Immature natural killer cell (primary cell): ENCODE measurements at regions not wholly inside any gene's neighbourhood (a gene's known extent, or its start where the extent isn't known, plus 50 kb on each side); places are given as distances from the start of the nearest gene placed in this dataset.
"Not testable (repeated sequence)": the region's sequence is repeated elsewhere in the genome, so short reads cannot be mapped to it uniquely, and the experiment has no call there.

Source experiments
- DNase-seq, 3 donors: peaks; one replicate each; pipeline ENCODE4 v3.0.0; 2022; ENCODE audit warnings: mixed read lengths in 1 of 3
- H3K27ac Mint-ChIP-seq, 6 donors: one replicate each; pipeline ENCODE4 v1.8.0; 2020; ENCODE audit warnings: mixed read lengths in 6 of 6, mild to moderate bottlenecking in 5 of 6, inconsistent platforms in 4 of 6, moderate library complexity in 3 of 6
- H3K27me3 Mint-ChIP-seq, 3 donors: one replicate each; pipeline ENCODE4 v1.8.0; 2020 to 2021; ENCODE audit warnings: low read depth in 3 of 3, mild to moderate bottlenecking in 3 of 3, mixed read lengths in 3 of 3, moderate library complexity in 3 of 3, inconsistent platforms in 1 of 3
- H3K36me3 Mint-ChIP-seq, 3 donors: one replicate each; pipeline ENCODE4 v1.8.0; 2020; ENCODE audit warnings: mixed read lengths in 3 of 3, inconsistent platforms in 2 of 3, mild to moderate bottlenecking in 2 of 3
- H3K4me1 Mint-ChIP-seq, 2 donors: one replicate each; pipeline ENCODE4 v1.8.0; 2020; ENCODE audit warnings: inconsistent platforms in 2 of 2, mild to moderate bottlenecking in 2 of 2, mixed read lengths in 2 of 2, moderate library complexity in 1 of 2
- H3K4me3 Mint-ChIP-seq, 5 donors: one replicate each; pipeline ENCODE4 v1.8.0; 2020; ENCODE audit warnings: mild to moderate bottlenecking in 5 of 5, mixed read lengths in 5 of 5, inconsistent platforms in 3 of 5, moderate library complexity in 3 of 5
- H3K9me3 Mint-ChIP-seq, 6 donors: one replicate each; pipeline ENCODE4 v1.8.0; 2020; ENCODE audit warnings: mild to moderate bottlenecking in 6 of 6, mixed read lengths in 6 of 6, inconsistent platforms in 4 of 6, moderate library complexity in 3 of 6

GRCh38 chr14:41549821-41550607, 56.7 kb upstream of the LRFN5 start:
- Mint-ChIP-seq H3K27ac (no peak overlapping the region), H3K27me3 (peaks cover 0 to 2% (median 0%) of the 10 kb centered on the region in 3 donors), H3K9me3 (peaks cover 0 to 45% (median 12%) of the 10 kb centered on the region in 6 donors), H3K4me1 (no peaks in the 10 kb centered on the region), H3K36me3 (no peaks in the 10 kb centered on the region), H3K4me3 (no peak overlapping the region)
- DNase-seq = no peak

DNA sequence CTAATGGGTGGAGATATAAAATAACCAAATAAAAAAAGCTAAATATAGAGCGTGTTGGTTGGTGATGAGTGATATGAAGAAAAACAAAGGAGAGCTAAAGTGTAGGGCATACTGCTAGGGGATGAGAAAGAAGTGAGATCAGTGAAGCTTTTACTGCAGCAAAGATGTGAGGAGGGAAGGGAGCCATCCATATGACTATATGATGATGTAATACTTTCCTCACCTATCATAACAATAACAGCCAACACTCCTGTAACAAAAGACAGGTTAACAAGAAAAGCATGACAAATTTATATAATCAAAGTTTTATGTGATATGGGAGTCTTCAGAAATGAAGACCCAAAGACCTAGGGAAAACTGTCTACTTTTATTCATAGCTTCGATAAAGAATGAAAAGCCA, 57.4 kb upstream of the LRFN5 start:
- no peak for DNase-seq
- H3K9me3 Mint-ChIP-seq = peaks cover 2 to 50% (median 18%) of the 10 kb centered on the region in 6 donors
- peaks cover 0 to 2% (median 0%) of the 10 kb centered on the region in 3 donors for H3K27me3 Mint-ChIP-seq
- no peaks in the 10 kb centered on the region for H3K4me1 Mint-ChIP-seq
- H3K4me3 Mint-ChIP-seq = no peak overlapping the region
- H3K27ac Mint-ChIP-seq = no peak overlapping the region
- no peaks in the 10 kb centered on the region for H3K36me3 Mint-ChIP-seq

GRCh38 chr14:41548666-41549065, 58.0 kb upstream of the LRFN5 start:
- peaks cover 0 to 2% (median 0%) of the 10 kb centered on the region in 3 donors for H3K27me3 Mint-ChIP-seq
- H3K9me3 Mint-ChIP-seq = peaks cover 5 to 44% (median 21%) of the 10 kb centered on the region in 6 donors
- H3K4me1 Mint-ChIP-seq = no peaks in the 10 kb centered on the region
- H3K4me3 Mint-ChIP-seq = no peak overlapping the region
- H3K27ac Mint-ChIP-seq = no peak overlapping the region
- no peaks in the 10 kb centered on the region for H3K36me3 Mint-ChIP-seq
- no peak for DNase-seq

DNA sequence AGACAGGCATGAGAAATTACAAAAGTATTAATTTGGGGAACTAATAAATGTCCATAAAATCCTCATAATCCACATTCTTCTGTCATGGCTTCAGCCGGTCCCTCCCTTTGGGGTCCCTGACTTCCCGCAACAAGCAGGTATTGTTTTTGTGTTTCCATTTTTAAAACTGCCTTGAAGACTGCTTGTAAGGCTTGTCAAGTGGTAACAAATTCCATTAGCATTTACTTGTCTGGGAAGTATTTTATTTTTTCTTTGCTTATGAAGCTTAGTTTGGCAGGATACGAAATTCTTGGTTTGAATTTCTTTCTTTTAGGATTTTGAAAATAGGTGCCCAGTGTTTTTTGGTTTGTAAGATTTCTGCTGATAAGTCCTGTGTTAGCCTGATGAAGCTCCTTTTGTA, 65.3 kb upstream of the LRFN5 start:
- Mint-ChIP-seq H3K4me3 (no peak overlapping the region), H3K9me3 (peaks cover 8 to 46% (median 24%) of the 10 kb centered on the region in 6 donors), H3K4me1 (no peaks in the 10 kb centered on the region), H3K27me3 (no peaks in the 10 kb centered on the region), H3K27ac (no peak overlapping the region), H3K36me3 (peaks cover 0 to 6% (median 0%) of the 10 kb centered on the region in 3 donors)
- no peak for DNase-seq

DNA sequence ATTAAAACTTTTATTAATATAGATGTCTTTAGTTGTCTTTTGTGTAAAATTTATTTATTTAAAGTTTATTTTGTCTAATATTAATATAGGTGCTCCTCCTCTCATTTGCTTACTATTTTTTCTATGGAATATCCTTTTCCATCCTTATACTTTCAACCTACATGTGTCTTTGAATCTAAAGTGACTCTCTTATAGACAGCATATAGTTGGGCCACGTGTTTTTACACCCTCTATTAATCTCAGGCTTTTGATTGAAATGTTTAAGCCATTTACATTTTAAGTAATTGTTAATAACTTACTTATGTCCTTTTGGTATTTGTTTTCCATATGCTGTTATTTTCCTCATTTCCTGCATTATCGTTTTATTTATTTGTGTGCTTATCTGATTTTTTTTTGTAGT, 74.4 kb upstream of the LRFN5 start:
- no peak overlapping the region for H3K4me3 Mint-ChIP-seq
- H3K9me3 Mint-ChIP-seq = peaks cover 6 to 33% (median 18%) of the 10 kb centered on the region in 6 donors
- DNase-seq = no peak
- no peaks in the 10 kb centered on the region for H3K27me3 Mint-ChIP-seq
- H3K4me1 Mint-ChIP-seq = no peaks in the 10 kb centered on the region
- H3K27ac Mint-ChIP-seq = no peak overlapping the region
- H3K36me3 Mint-ChIP-seq = no peaks in the 10 kb centered on the region

DNA sequence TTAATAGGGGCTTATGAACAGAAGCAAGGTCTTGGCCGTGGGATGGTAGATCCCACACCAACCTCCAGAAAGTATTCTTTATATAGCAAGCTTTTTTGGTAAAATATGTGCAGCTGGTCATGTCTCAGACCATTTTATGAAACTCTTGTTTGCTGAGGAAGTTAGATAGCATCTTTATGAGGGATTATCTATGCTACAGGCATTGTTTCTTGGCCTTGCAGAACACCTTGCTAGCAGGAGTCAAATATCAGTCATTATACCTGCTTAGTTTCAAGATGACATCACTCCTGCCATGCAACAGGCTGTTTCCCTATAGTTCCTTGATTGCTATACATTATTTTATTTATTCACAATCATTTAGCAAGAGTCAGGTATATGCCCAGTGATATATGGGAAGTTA, 84.8 kb upstream of the LRFN5 start:
- no peak overlapping the region for H3K27ac Mint-ChIP-seq
- no peak overlapping the region for H3K4me3 Mint-ChIP-seq
- H3K9me3 Mint-ChIP-seq = peaks cover 15 to 44% (median 30%) of the 10 kb centered on the region in 6 donors
- peaks cover 0 to 3% (median 0%) of the 10 kb centered on the region in 3 donors for H3K27me3 Mint-ChIP-seq
- H3K36me3 Mint-ChIP-seq = no peaks in the 10 kb centered on the region
- no peak for DNase-seq
- H3K4me1 Mint-ChIP-seq = no peaks in the 10 kb centered on the region

DNA sequence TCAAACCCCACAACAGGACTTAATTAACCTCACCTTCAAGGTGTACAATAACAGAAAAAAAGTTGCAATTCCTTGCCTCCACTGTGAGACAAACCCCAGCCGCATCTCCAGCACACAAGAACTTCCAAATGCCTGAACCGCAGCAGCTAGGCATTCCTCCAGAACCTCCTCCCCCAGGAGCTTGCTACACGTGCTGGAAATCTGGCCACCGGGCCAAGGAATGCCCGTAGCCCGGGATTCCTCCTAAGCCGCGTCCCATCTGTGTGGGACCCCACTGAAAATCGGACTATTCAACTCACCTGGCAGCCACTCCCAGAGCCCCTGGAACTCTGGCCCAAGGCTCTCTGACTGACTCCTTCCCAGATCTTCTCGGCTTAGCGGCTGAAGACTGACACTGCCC, 88.6 kb upstream of the LRFN5 start:
- not testable (repeated sequence) for H3K36me3 Mint-ChIP-seq

GRCh38 chr14:41506552-41506951, 100.1 kb upstream of the LRFN5 start:
- peaks cover 0 to 2% (median 0%) of the 10 kb centered on the region in 3 donors for H3K27me3 Mint-ChIP-seq
- H3K4me1 Mint-ChIP-seq = no peaks in the 10 kb centered on the region
- H3K36me3 Mint-ChIP-seq = no peaks in the 10 kb centered on the region
- DNase-seq = no peak
- peaks cover 5 to 18% (median 7%) of the 10 kb centered on the region in 6 donors for H3K9me3 Mint-ChIP-seq
- no peak overlapping the region for H3K27ac Mint-ChIP-seq
- H3K4me3 Mint-ChIP-seq = no peak overlapping the region

More for the DNA sequence above, 88.6 kb upstream of the LRFN5 start:
- not testable (repeated sequence) for H3K4me3 Mint-ChIP-seq, H3K4me1 Mint-ChIP-seq, H3K27ac Mint-ChIP-seq, DNase-seq, H3K27me3 Mint-ChIP-seq
- peaks cover 14 to 43% (median 28%) of the 10 kb centered on the region in 6 donors for H3K9me3 Mint-ChIP-seq

DNA sequence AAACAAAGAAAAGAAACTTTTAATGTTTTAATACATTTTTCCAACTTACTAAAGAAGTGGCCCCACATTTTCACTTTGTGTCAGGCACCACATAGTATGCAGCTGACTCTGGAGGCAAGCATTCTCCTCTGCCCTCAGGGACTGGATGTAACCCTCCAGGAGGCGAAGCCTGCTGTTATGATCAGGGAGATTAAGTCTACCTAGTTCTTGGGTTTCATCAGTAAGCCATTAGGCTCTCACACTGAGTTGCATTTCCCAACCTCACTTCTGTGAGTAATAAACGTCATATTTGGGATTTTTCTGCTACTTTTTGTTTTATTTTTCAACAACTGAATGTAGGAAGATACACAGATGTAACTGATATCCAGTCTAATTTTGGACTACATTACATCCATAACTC, 101.2 kb upstream of the LRFN5 start:
- Mint-ChIP-seq H3K9me3 (peaks cover 5 to 14% (median 6%) of the 10 kb centered on the region in 6 donors), H3K36me3 (no peaks in the 10 kb centered on the region), H3K4me1 (no peaks in the 10 kb centered on the region), H3K27me3 (no peaks in the 10 kb centered on the region), H3K27ac (no peak overlapping the region), H3K4me3 (no peak overlapping the region)
- no peak for DNase-seq

DNA sequence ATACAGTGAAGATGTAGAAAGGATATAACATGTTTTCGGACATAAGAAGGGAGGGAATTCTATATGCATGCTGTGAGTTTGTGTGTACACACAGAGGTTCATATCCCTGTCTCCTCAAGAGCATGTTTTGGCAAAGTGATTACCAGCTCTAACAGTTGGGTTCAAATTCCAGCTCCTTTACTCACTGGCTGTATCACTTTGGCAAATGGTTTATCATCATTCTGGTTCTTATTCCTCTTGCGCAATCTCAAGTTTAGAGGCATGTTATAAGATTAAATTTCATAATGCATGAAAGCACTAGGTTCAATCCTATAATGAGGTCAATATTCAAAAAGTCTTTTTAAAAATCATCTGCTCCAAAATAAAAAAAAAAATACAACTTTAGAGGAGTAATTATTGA, 107.7 kb upstream of the LRFN5 start:
- no peak for DNase-seq
- Mint-ChIP-seq H3K4me1 (no peaks in the 10 kb centered on the region), H3K9me3 (peaks cover 4 to 29% (median 10%) of the 10 kb centered on the region in 6 donors), H3K36me3 (no peaks in the 10 kb centered on the region), H3K27ac (no peak overlapping the region), H3K27me3 (no peaks in the 10 kb centered on the region), H3K4me3 (no peak overlapping the region)

DNA sequence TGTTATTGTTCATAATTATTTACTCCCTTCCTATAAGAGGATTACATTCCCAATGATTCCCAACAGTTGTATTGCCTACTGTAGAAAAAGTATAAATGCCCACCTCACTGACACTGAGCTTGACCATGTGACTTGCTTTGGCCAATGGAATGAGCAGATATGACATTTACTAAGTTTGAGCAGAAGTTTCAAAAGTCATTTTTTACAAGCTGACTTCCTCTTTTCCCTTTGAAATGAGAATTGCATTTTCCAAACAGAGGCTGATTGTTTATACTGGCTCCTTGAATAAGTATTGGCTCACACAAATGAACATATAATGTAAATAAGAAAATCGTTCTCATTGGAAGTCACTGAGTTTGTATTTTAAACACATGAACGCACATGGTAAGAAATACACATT, 116.4 kb upstream of the LRFN5 start:
- Mint-ChIP-seq H3K9me3 (peaks cover 5 to 23% (median 14%) of the 10 kb centered on the region in 6 donors), H3K27ac (no peak overlapping the region), H3K36me3 (no peaks in the 10 kb centered on the region), H3K4me1 (no peaks in the 10 kb centered on the region), H3K4me3 (no peak overlapping the region), H3K27me3 (no peaks in the 10 kb centered on the region)
- no peak for DNase-seq

DNA sequence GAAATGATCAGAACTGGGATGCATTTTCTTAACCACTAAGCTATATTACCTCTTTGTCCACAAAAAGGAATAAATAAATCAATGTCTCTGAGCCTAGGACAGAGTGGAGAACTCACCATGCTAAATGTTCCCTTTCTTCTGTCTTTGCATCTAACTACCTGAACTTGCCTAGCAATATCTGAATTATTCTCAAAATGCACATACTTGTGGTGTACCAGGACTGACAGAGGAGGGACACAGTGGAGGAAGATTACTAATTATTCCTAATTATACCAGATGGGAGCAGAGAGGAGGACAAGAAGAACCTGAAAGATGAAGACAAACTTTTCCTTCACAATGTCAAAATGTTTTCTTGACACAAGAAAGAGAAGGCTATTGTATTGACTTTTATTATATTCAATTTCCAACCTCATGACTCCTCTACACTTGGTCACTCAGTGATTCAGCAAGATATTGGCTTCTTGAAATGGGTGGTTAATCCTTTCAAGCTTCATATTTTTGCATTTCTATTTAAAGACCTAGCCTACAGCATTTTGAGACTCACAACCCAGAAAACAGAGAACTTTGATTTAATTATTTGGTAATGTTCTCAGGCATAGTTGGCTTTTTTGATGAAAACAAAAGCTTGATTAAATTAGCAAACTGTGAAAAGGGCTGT, 117.2 kb upstream of the LRFN5 start:
- Mint-ChIP-seq H3K9me3 (peaks cover 4 to 21% (median 12%) of the 10 kb centered on the region in 6 donors), H3K4me1 (no peaks in the 10 kb centered on the region), H3K27ac (no peak overlapping the region), H3K4me3 (no peak overlapping the region), H3K27me3 (no peaks in the 10 kb centered on the region), H3K36me3 (no peaks in the 10 kb centered on the region)
- no peak for DNase-seq

GRCh38 chr14:41488401-41488800, 118.3 kb upstream of the LRFN5 start:
- Mint-ChIP-seq H3K4me1 (no peaks in the 10 kb centered on the region), H3K4me3 (no peak overlapping the region), H3K9me3 (peaks cover 0 to 15% (median 12%) of the 10 kb centered on the region in 6 donors), H3K36me3 (no peaks in the 10 kb centered on the region), H3K27me3 (no peaks in the 10 kb centered on the region), H3K27ac (no peak overlapping the region)
- no peak for DNase-seq

GRCh38 chr14:41482861-41483260, 123.8 kb upstream of the LRFN5 start:
- peaks cover 0 to 5% (median 0%) of the 10 kb centered on the region in 3 donors for H3K36me3 Mint-ChIP-seq
- H3K4me3 Mint-ChIP-seq = no peak overlapping the region
- no peak overlapping the region for H3K27ac Mint-ChIP-seq
- H3K9me3 Mint-ChIP-seq = peaks cover 3 to 17% (median 9%) of the 10 kb centered on the region in 6 donors
- no peaks in the 10 kb centered on the region for H3K4me1 Mint-ChIP-seq
- no peaks in the 10 kb centered on the region for H3K27me3 Mint-ChIP-seq
- no peak for DNase-seq
